Left lung (tissue), 4 donors: ENCODE measurements at regions not wholly inside any gene's neighbourhood (a gene's known extent, or its start where the extent isn't known, plus 50 kb on each side); places are given as distances from the start of the nearest gene placed in this dataset.
A peak's percentile ranks its signal among the peaks of the same experiment; 100 is the strongest.
"Not testable (repeated sequence)": the region's sequence is repeated elsewhere in the genome, so short reads cannot be mapped to it uniquely, and the experiment has no call there.

Source experiments
- ATAC-seq: fragments of 200-7000 bp; cut with Tn5 transposase; one replicate; pipeline ENCODE4 v1.9.1; 2020; ENCODE audit warnings: moderate library complexity
- DNase-seq, 4 donors: peaks; one replicate each; pipeline ENCODE4 v3.0.0-alpha.2; 2013 to 2020
- H3K27ac ChIP-seq, 2 donors: fragments of 200-600 bp; sonication (generic) in 1 of 2; one replicate each; pipeline versions ENCODE4 v1.5.0 to v1.8.0; 2020 to 2021
- H3K27me3 ChIP-seq, 2 donors: fragments of 200-600 bp; sonication (generic) in 1 of 2; one replicate each; pipeline versions ENCODE4 v1.5.0 to v1.8.0; 2020 to 2021
- H3K36me3 ChIP-seq, 2 donors: fragments of 200-600 bp; sonication (generic) in 1 of 2; one replicate each; pipeline versions ENCODE4 v1.5.0 to v1.8.0; 2020 to 2021
- H3K4me1 ChIP-seq, 2 donors: fragments of 200-600 bp; one replicate each; pipeline ENCODE4 v1.8.0; 2021
- H3K4me3 ChIP-seq, 2 donors: fragments of 200-600 bp; sonication (generic) in 1 of 2; one replicate each; pipeline versions ENCODE4 v1.5.0 to v1.8.0; 2020 to 2021; ENCODE audit warnings: mild to moderate bottlenecking in 1 of 2
- H3K9me3 ChIP-seq, 2 donors: fragments of 200-600 bp; sonication (generic) in 1 of 2; one replicate each; pipeline versions ENCODE4 v1.5.0 to v1.8.0; 2020 to 2021
- CTCF ChIP-seq, 2 donors: fragments of 200-600 bp; sonication (generic) in 1 of 2; IDR thresholded peaks; one replicate each; pipeline versions ENCODE4 v1.5.0 to v1.8.0; 2021; ENCODE audit warnings: antibody characterized with exemption in 2 of 2
- intact Hi-C, 2 donors: fragments of 100-400 bp; cut with DNase I; formaldehyde crosslinking; loops; one replicate each; pipeline versions ENCODE4 v1.11.2 to v1.14.2; 2022
- donor health status: DM: no; HTN: yes; CAD: no.
- donor health status: DM: no; HTN: no; CAD: no.

GRCh38 chr1:30085811-30086770 is 637.3 kb downstream of the MATN1 start:
- DNase-seq (peak in 3 of 4 donors; percentile 30 to 61 (median 44)), ATAC-seq (peak; percentile 44)
- intact Hi-C loops = no loop called here
- Histone ChIP-seq H3K27ac (no peak overlapping the region), H3K27me3 (peaks cover 0 to 28% of the 10 kb centered on the region in 2 donors), H3K4me3 (no peak overlapping the region), H3K4me1 (peaks cover 14 to 15% of the 10 kb centered on the region in 2 donors), H3K36me3 (no peaks in the 10 kb centered on the region), H3K9me3 (peaks cover 0 to 1% of the 10 kb centered on the region in 2 donors)
- peak; percentile 36 to 48 for TF ChIP-seq CTCF (IDR thresholded peaks at IDR 0.05)

GRCh38 chr1:30084909-30085571 is 638.3 kb downstream of the MATN1 start:
- H3K4me1 ChIP-seq = peaks cover 14 to 15% of the 10 kb centered on the region in 2 donors
- H3K9me3 ChIP-seq = no peaks in the 10 kb centered on the region
- H3K27ac ChIP-seq = no peak overlapping the region
- no peak for ATAC-seq
- H3K4me3 ChIP-seq = no peak overlapping the region
- intact Hi-C loops = no loop called here
- H3K27me3 ChIP-seq = peaks cover 0 to 22% of the 10 kb centered on the region in 2 donors
- DNase-seq = no peak
- TF ChIP-seq CTCF (IDR thresholded peaks at IDR 0.05) = no peak
- H3K36me3 ChIP-seq = no peaks in the 10 kb centered on the region

- Histone ChIP-seq H3K27me3 (peaks cover 0 to 13% of the 10 kb centered on the region in 2 donors), H3K4me3 (no peak overlapping the region), H3K27ac (peak overlapping the region in 1 of 2 donors; percentile 39), H3K4me1 (peaks cover 14 to 15% of the 10 kb centered on the region in 2 donors), H3K9me3 (no peaks in the 10 kb centered on the region), H3K36me3 (no peaks in the 10 kb centered on the region)
- ATAC-seq = peak; percentile 65
- DNase-seq = peak in 2 of 4 donors; percentile 25 to 40
- no peak for TF ChIP-seq CTCF (IDR thresholded peaks at IDR 0.05)
- intact Hi-C loops = no loop called here
Measured at GRCh38 chr1:30083800-30084464, 639.5 kb downstream of the MATN1 start.

GRCh38 chr1:30081379-30082102 is 641.8 kb downstream of the MATN1 start:
- Histone ChIP-seq H3K9me3 (no peaks in the 10 kb centered on the region), H3K4me1 (peaks cover 14 to 15% of the 10 kb centered on the region in 2 donors), H3K27me3 (peaks cover 0 to 8% of the 10 kb centered on the region in 2 donors), H3K4me3 (no peak overlapping the region), H3K27ac (no peak overlapping the region), H3K36me3 (no peaks in the 10 kb centered on the region)
- TF ChIP-seq CTCF (IDR thresholded peaks at IDR 0.05) = no peak
- intact Hi-C loops = no loop called here
- ATAC-seq (no peak), DNase-seq (no peak)

- ATAC-seq, intact Hi-C loops, H3K27ac ChIP-seq, H3K27me3 ChIP-seq, H3K4me3 ChIP-seq, H3K4me1 ChIP-seq, H3K36me3 ChIP-seq, DNase-seq, H3K9me3 ChIP-seq: not testable (repeated sequence)
Measured at GRCh38 chr1:30075916-30076315, 647.5 kb downstream of the MATN1 start.
